HepG2 (cell line): ENCODE measurements at regions not wholly inside any gene's neighbourhood (a gene's known extent, or its start where the extent isn't known, plus 50 kb on each side); places are given as distances from the start of the nearest gene placed in this dataset.
A peak's percentile ranks its signal among the peaks of the same experiment; 100 is the strongest.

Experiments used
- GTF2F1 ChIP-seq: fragments of 150-350 bp; IDR thresholded peaks from 2 replicates; pipeline ENCODE4 v1.6.1; 2014; ENCODE audit warnings: low read length
- ISL2 ChIP-seq: sonication (generic); formaldehyde crosslinking; IDR thresholded peaks from 2 replicates; pipeline ENCODE4 v1.5.0; 2020; ENCODE audit warnings: missing genetic modification reagents
- MAFF ChIP-seq: IDR thresholded peaks from 2 replicates; pipeline ENCODE4 v1.6.1; 2011; ENCODE audit warnings: low read depth, low read length, improper control_type of control experiment
- MBD4 ChIP-seq: IDR thresholded peaks from 2 replicates; pipeline ENCODE4 v1.6.1; 2012; ENCODE audit warnings: low read length, inconsistent platforms, borderline replicate concordance
- MXD4 ChIP-seq: IDR thresholded peaks from 2 replicates; pipeline ENCODE4 v1.6.1; 2016; ENCODE audit warnings: mild to moderate bottlenecking, missing biosample characterization, missing genetic modification reagents
- PCBP1 ChIP-seq: fragments of 200-400 bp; formaldehyde crosslinking; IDR thresholded peaks from 2 replicates; pipeline ENCODE4 v1.6.1; 2017; ENCODE audit warnings: mild to moderate bottlenecking, low read depth, low read length, borderline replicate concordance
- SALL1 ChIP-seq: sonication (generic); formaldehyde crosslinking; IDR thresholded peaks from 2 replicates; pipeline ENCODE4 v1.8.0; 2022; ENCODE audit warnings: mild to moderate bottlenecking, missing genetic modification reagents
- SMC3 ChIP-seq: IDR thresholded peaks from 2 replicates; pipeline ENCODE4 v1.6.1; 2011; ENCODE audit warnings: low read length, improper control_type of control experiment
- STAG1 ChIP-seq: sonication (generic); formaldehyde crosslinking; IDR thresholded peaks from 2 replicates; pipeline ENCODE4 v1.4.0; 2020; ENCODE audit warnings: missing genetic modification reagents
- SYNCRIP ChIP-seq: fragments of 200-400 bp; formaldehyde crosslinking; IDR thresholded peaks from 2 replicates; pipeline ENCODE4 v1.6.1; 2018; ENCODE audit warnings: mild to moderate bottlenecking, low read depth, low read length; ENCODE audit not compliant: insufficient read depth
- TEAD2 ChIP-seq: sonication (generic); formaldehyde crosslinking; IDR thresholded peaks from 2 replicates; pipeline ENCODE4 v1.9.0; 2021; ENCODE audit warnings: missing genetic modification reagents
- ZNF451 ChIP-seq: sonication (generic); formaldehyde crosslinking; IDR thresholded peaks from 2 replicates; pipeline ENCODE4 v1.5.0; 2020; ENCODE audit warnings: mild to moderate bottlenecking, missing genetic modification reagents
- TF ChIP-seq, protein P1 (sequence below): sonication (generic); formaldehyde crosslinking; IDR thresholded peaks from 2 replicates; pipeline ENCODE4 v1.5.0; 2020; ENCODE audit warnings: mild to moderate bottlenecking, missing genetic modification reagents, moderate library complexity
- TF ChIP-seq, protein P2 (sequence below): IDR thresholded peaks from 2 replicates; pipeline ENCODE4 v1.6.1; 2012; ENCODE audit warnings: low read depth, low read length, improper control_type of control experiment
- TF ChIP-seq, protein P3 (sequence below): sonication (generic); formaldehyde crosslinking; IDR thresholded peaks from 2 replicates; pipeline ENCODE4 v1.4.0; 2020; ENCODE audit warnings: missing genetic modification reagents, borderline replicate concordance

DNA sequence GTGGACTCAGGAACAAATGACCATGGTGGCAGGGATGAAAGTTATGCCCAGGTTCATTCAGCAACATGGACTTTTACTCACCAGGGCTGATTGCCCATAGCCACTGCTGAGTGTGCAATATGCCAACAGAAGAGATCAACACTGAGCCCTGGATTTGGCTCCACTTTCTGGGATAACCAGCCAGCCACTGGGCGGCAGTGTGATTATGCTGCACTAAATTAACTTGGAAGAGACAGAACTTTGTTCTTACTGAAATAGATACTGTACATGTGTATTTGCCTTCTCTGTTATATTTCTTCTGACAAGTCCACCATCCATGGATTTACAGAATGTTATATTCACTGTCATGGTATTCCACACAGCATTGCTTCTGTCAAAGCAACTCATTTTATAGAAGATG is 257.4 kb downstream of the TDRD3 start (continued):
- TF ChIP-seq STAG1 (CRISPR knock-in tag) (peak; percentile 79), MXD4 (CRISPR knock-in tag) (no peak), ISL2 (CRISPR knock-in tag) (no peak), SMC3 (peak; percentile 36; the same call in 1 of the 2 replicates), MAFF (peak; percentile 46), ZNF451 (no peak), PCBP1 (no peak), GTF2F1 (no peak), SYNCRIP (no peak), TEAD2 (CRISPR knock-in tag) (no peak), MBD4 (no peak), SALL1 (CRISPR knock-in tag) (no peak)
- TF ChIP-seq, protein P1, sequence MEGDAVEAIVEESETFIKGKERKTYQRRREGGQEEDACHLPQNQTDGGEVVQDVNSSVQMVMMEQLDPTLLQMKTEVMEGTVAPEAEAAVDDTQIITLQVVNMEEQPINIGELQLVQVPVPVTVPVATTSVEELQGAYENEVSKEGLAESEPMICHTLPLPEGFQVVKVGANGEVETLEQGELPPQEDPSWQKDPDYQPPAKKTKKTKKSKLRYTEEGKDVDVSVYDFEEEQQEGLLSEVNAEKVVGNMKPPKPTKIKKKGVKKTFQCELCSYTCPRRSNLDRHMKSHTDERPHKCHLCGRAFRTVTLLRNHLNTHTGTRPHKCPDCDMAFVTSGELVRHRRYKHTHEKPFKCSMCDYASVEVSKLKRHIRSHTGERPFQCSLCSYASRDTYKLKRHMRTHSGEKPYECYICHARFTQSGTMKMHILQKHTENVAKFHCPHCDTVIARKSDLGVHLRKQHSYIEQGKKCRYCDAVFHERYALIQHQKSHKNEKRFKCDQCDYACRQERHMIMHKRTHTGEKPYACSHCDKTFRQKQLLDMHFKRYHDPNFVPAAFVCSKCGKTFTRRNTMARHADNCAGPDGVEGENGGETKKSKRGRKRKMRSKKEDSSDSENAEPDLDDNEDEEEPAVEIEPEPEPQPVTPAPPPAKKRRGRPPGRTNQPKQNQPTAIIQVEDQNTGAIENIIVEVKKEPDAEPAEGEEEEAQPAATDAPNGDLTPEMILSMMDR (CRISPR knock-in tag), result peak; percentile 69
- TF ChIP-seq, protein P2, sequence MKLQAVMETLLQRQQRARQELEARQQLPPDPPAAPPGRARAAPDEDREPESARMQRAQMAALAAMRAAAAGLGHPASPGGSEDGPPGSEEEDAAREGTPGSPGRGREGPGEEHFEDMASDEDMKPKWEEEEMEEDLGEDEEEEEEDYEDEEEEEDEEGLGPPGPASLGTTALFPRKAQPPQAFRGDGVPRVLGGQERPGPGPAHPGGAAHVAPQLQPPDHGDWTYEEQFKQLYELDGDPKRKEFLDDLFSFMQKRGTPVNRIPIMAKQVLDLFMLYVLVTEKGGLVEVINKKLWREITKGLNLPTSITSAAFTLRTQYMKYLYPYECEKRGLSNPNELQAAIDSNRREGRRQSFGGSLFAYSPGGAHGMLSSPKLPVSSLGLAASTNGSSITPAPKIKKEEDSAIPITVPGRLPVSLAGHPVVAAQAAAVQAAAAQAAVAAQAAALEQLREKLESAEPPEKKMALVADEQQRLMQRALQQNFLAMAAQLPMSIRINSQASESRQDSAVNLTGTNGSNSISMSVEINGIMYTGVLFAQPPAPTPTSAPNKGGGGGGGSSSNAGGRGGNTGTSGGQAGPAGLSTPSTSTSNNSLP, result no peak
- TF ChIP-seq, protein P3, sequence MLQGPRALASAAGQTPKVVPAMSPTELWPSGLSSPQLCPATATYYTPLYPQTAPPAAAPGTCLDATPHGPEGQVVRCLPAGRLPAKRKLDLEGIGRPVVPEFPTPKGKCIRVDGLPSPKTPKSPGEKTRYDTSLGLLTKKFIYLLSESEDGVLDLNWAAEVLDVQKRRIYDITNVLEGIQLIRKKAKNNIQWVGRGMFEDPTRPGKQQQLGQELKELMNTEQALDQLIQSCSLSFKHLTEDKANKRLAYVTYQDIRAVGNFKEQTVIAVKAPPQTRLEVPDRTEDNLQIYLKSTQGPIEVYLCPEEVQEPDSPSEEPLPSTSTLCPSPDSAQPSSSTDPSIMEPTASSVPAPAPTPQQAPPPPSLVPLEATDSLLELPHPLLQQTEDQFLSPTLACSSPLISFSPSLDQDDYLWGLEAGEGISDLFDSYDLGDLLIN, result no peak
